Glutamatergic neuron (in vitro differentiated cells): ENCODE measurements at regions not wholly inside any gene's neighbourhood (a gene's known extent, or its start where the extent isn't known, plus 50 kb on each side); places are given as distances from the start of the nearest gene placed in this dataset.

ENCODE experiments used
- DNase-seq: peaks from one replicate; pipeline ENCODE4 v3.0.0; 2022
- H3K27ac Mint-ChIP-seq: one replicate; pipeline ENCODE4 v1.8.0; 2020; ENCODE audit warnings: mild to moderate bottlenecking, mixed read lengths, inconsistent platforms; ENCODE audit not compliant: unreplicated experiment
- H3K27me3 Mint-ChIP-seq: one replicate; pipeline ENCODE4 v1.8.0; 2020; ENCODE audit warnings: mild to moderate bottlenecking, moderate library complexity, mixed read lengths, inconsistent platforms; ENCODE audit not compliant: unreplicated experiment
- H3K36me3 Mint-ChIP-seq: one replicate; pipeline ENCODE4 v1.8.0; 2020; ENCODE audit warnings: mild to moderate bottlenecking, mixed read lengths, inconsistent platforms; ENCODE audit not compliant: unreplicated experiment
- H3K4me1 Mint-ChIP-seq: one replicate; pipeline ENCODE4 v1.8.0; 2020; ENCODE audit warnings: mild to moderate bottlenecking, low read depth, mixed read lengths, inconsistent platforms; ENCODE audit not compliant: unreplicated experiment
- H3K4me3 Mint-ChIP-seq: one replicate; pipeline ENCODE4 v1.8.0; 2020; ENCODE audit warnings: mild to moderate bottlenecking, mixed read lengths, inconsistent platforms; ENCODE audit not compliant: unreplicated experiment
- H3K9me3 Mint-ChIP-seq: one replicate; pipeline ENCODE4 v1.8.0; 2020; ENCODE audit warnings: mild to moderate bottlenecking, moderate library complexity, mixed read lengths, inconsistent platforms; ENCODE audit not compliant: unreplicated experiment
- TF ChIP-seq, protein P1 (sequence below): fragments of 200-600 bp; sonication (generic); IDR thresholded peaks from one replicate; pipeline ENCODE4 v1.5.0; 2021; ENCODE audit not compliant: partially characterized antibody, unreplicated experiment

DNA sequence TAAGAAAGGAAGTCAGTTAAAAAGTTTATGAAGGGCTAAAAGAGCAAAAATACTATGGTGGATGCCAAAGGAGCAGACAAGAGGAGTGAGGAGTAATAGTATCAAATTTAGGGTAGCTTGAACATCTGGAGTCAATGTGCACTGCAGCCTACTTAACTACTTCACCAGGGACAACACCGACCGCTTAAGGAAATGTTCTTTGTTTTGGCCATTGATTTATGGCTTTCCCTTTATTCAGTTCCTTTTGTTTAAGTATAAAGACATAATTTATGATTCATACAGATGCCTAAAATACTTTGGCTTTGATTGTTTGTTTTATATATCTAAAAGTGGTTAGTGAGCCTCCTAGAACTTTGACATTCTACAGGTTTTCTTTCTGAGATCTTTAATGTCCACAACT, 276.3 kb upstream of the PRR20A start:
- DNase-seq = no peak
- Mint-ChIP-seq H3K27me3 (no peaks in the 10 kb centered on the region), H3K4me1 (no peaks in the 10 kb centered on the region), H3K27ac (no peak overlapping the region), H3K4me3 (no peak overlapping the region), H3K9me3 (no peaks in the 10 kb centered on the region), H3K36me3 (no peaks in the 10 kb centered on the region)
- TF ChIP-seq, protein P1, sequence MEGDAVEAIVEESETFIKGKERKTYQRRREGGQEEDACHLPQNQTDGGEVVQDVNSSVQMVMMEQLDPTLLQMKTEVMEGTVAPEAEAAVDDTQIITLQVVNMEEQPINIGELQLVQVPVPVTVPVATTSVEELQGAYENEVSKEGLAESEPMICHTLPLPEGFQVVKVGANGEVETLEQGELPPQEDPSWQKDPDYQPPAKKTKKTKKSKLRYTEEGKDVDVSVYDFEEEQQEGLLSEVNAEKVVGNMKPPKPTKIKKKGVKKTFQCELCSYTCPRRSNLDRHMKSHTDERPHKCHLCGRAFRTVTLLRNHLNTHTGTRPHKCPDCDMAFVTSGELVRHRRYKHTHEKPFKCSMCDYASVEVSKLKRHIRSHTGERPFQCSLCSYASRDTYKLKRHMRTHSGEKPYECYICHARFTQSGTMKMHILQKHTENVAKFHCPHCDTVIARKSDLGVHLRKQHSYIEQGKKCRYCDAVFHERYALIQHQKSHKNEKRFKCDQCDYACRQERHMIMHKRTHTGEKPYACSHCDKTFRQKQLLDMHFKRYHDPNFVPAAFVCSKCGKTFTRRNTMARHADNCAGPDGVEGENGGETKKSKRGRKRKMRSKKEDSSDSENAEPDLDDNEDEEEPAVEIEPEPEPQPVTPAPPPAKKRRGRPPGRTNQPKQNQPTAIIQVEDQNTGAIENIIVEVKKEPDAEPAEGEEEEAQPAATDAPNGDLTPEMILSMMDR = no peak

DNA sequence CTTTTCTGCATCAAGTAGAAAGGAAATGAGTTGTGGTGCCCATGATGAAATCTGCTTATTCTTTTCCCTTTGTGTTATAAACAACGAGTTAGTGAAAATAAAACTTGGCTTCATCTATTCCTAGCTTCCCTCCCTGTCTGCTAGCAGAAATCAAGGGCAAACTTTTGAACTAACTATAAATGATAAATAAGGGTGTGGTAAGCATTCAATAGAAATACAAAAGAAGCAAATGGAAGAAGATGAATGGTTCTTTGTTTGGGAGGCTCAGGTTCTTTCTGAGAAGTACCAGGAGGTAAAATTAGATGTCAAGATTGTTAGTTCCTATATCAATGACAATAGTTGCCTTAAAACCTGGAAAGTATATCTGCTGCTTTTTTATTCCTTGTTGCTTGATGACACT, 275.3 kb upstream of the PRR20A start:
- H3K4me1 Mint-ChIP-seq = no peaks in the 10 kb centered on the region
- H3K27me3 Mint-ChIP-seq = no peaks in the 10 kb centered on the region
- no peak overlapping the region for H3K4me3 Mint-ChIP-seq
- TF ChIP-seq, protein P1 = no peak
- H3K36me3 Mint-ChIP-seq = no peaks in the 10 kb centered on the region
- DNase-seq = no peak
- H3K9me3 Mint-ChIP-seq = no peaks in the 10 kb centered on the region
- H3K27ac Mint-ChIP-seq = no peak overlapping the region

DNA sequence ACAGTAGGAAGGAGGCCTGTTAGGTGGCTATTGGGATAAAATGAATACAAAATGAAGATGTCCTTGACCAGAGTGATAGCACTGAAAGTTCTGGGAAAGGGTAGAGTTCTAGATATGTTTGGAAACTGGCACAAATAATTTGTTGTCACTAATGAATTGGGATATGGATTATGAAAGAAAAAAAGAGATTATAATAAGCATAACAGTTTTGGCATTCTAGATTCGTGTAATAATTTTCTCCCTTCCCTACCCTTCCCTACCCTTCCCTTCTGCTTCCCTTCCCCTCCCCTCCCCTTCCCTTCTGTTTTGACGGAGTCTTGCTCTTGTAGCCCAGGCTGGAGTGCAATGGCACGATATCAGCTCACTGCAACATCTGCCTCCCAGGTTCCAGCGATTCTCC, 271.0 kb upstream of the PRR20A start:
- no peaks in the 10 kb centered on the region for H3K27me3 Mint-ChIP-seq
- no peaks in the 10 kb centered on the region for H3K9me3 Mint-ChIP-seq
- TF ChIP-seq, protein P1 = no peak
- DNase-seq = no peak
- no peaks in the 10 kb centered on the region for H3K36me3 Mint-ChIP-seq
- H3K4me3 Mint-ChIP-seq = no peak overlapping the region
- H3K4me1 Mint-ChIP-seq = no peaks in the 10 kb centered on the region
- H3K27ac Mint-ChIP-seq = no peak overlapping the region

DNA sequence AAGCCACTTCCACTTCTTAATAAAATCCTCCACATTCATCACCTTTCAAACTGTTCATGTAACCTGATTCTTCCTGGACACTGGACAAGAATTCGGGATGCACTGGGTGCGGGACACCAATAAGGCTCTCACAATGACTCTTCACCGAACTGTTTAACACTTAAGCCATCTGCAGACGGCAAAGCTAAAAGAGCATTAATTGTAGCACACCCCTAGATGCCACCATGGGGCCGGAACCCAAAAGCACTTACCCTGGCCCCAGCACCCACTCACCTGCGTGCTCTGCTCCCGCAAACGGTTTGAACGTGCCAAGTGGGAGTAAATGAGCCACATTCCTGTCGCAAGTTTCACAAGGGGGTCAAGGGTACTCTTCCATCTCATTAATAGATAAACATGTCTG, 254.3 kb upstream of the PRR20A start:
- no peaks in the 10 kb centered on the region for H3K4me1 Mint-ChIP-seq
- peaks cover 3% of the 10 kb centered on the region for H3K9me3 Mint-ChIP-seq
- H3K27ac Mint-ChIP-seq = no peak overlapping the region
- peaks cover 12% of the 10 kb centered on the region for H3K36me3 Mint-ChIP-seq
- no peak overlapping the region for H3K4me3 Mint-ChIP-seq
- no peak for DNase-seq
- peaks cover 3% of the 10 kb centered on the region for H3K27me3 Mint-ChIP-seq
- TF ChIP-seq, protein P1 = no peak

DNA sequence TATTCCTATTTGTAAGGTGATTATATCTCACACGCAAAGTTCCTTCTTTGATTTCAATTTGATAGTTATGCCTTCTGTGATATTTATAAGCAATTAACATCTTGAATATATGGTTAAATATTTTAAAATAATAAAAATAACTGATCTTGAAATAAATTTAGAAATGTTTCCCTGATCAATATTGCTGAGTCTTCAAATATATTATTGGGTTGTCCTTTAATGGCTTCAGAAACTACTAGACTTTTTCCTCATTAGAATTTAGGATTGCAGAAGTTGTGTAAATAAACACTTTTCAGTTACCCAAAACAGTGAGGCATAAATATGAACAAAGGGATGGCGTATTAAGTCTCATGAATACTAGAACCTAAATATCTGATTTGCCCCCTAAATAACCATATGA, 252.3 kb upstream of the PRR20A start:
- Mint-ChIP-seq H3K9me3 (peaks cover 1% of the 10 kb centered on the region), H3K4me3 (no peak overlapping the region), H3K4me1 (no peaks in the 10 kb centered on the region), H3K27me3 (no peaks in the 10 kb centered on the region), H3K27ac (no peak overlapping the region), H3K36me3 (peaks cover 2% of the 10 kb centered on the region)
- TF ChIP-seq, protein P1 = no peak
- DNase-seq = no peak
